Lower lobe of right lung (tissue), 2 donors: ENCODE measurements at regions not wholly inside any gene's neighbourhood (a gene's known extent, or its start where the extent isn't known, plus 50 kb on each side); places are given as distances from the start of the nearest gene placed in this dataset.
A peak's percentile ranks its signal among the peaks of the same experiment; 100 is the strongest.

Experiments used
- ATAC-seq, 2 donors: fragments of 200-7000 bp; cut with Tn5 transposase; one replicate each; pipeline ENCODE4 v1.9.1; 2020 to 2022; ENCODE audit warnings: mild to moderate bottlenecking in 2 of 2, moderate library complexity in 2 of 2
- DNase-seq: peaks from one replicate; pipeline ENCODE4 v3.0.0-alpha.2; 2020
- H3K27ac ChIP-seq: fragments of 200-600 bp; one replicate; pipeline ENCODE4 v1.8.0; 2022
- H3K27me3 ChIP-seq: fragments of 200-600 bp; one replicate; pipeline ENCODE4 v1.8.0; 2022; ENCODE audit warnings: low read depth
- H3K36me3 ChIP-seq: fragments of 200-600 bp; one replicate; pipeline ENCODE4 v1.8.0; 2022; ENCODE audit warnings: mild to moderate bottlenecking
- H3K4me1 ChIP-seq: fragments of 200-600 bp; one replicate; pipeline ENCODE4 v1.8.0; 2022
- H3K4me3 ChIP-seq: fragments of 200-600 bp; one replicate; pipeline ENCODE4 v1.8.0; 2022; ENCODE audit warnings: mild to moderate bottlenecking
- H3K9me3 ChIP-seq: fragments of 200-600 bp; one replicate; pipeline ENCODE4 v1.8.0; 2022
- CTCF ChIP-seq: fragments of 200-600 bp; IDR thresholded peaks from one replicate; pipeline ENCODE4 v1.8.0; 2022; ENCODE audit warnings: antibody characterized with exemption, mild to moderate bottlenecking
- intact Hi-C: fragments of 100-400 bp; cut with DNase I; formaldehyde crosslinking; loops from one replicate; pipeline ENCODE4 v1.11.0; 2022
- donor health status: DM: no; HTN: yes; CAD: no; lungs with severe emphysema.

GRCh38 chr6:44737341-44737740, 349.8 kb downstream of the CDC5L start:
- Histone ChIP-seq H3K27ac (no peak overlapping the region), H3K4me1 (peaks cover 8% of the 10 kb centered on the region), H3K4me3 (no peak overlapping the region), H3K36me3 (no peaks in the 10 kb centered on the region), H3K27me3 (no peaks in the 10 kb centered on the region), H3K9me3 (no peaks in the 10 kb centered on the region)
- ATAC-seq (no peak), DNase-seq (no peak)
- intact Hi-C loops = no loop called here
- TF ChIP-seq CTCF = no peak

- no peak for DNase-seq
- no peak for TF ChIP-seq CTCF
- H3K36me3 ChIP-seq = no peaks in the 10 kb centered on the region
- H3K4me3 ChIP-seq = no peak overlapping the region
- H3K9me3 ChIP-seq = no peaks in the 10 kb centered on the region
- peak overlapping the region; percentile 34 for H3K27ac ChIP-seq
- peaks cover 8% of the 10 kb centered on the region for H3K4me1 ChIP-seq
- intact Hi-C loops = no loop called here
- H3K27me3 ChIP-seq = no peaks in the 10 kb centered on the region
- no peak for ATAC-seq
These were observed 350.5 kb downstream of the CDC5L start for GRCh38 chr6:44737829-44738528.

GRCh38 chr6:44738601-44739146, 351.2 kb downstream of the CDC5L start:
- Histone ChIP-seq H3K36me3 (no peaks in the 10 kb centered on the region), H3K4me1 (peaks cover 2% of the 10 kb centered on the region), H3K27ac (no peak overlapping the region), H3K4me3 (no peak overlapping the region), H3K27me3 (no peaks in the 10 kb centered on the region), H3K9me3 (no peaks in the 10 kb centered on the region)
- ATAC-seq (peak; percentile 52 to 57), DNase-seq (no peak)
- TF ChIP-seq CTCF = no peak
- intact Hi-C loops = no loop called here

- H3K27me3 ChIP-seq = no peaks in the 10 kb centered on the region
- intact Hi-C loops = no loop called here
- H3K36me3 ChIP-seq = no peaks in the 10 kb centered on the region
- no peaks in the 10 kb centered on the region for H3K4me1 ChIP-seq
- no peak overlapping the region for H3K4me3 ChIP-seq
- TF ChIP-seq CTCF = no peak
- ATAC-seq (no peak), DNase-seq (no peak)
- H3K27ac ChIP-seq = no peak overlapping the region
- no peaks in the 10 kb centered on the region for H3K9me3 ChIP-seq
These were observed 351.7 kb downstream of the CDC5L start for GRCh38 chr6:44739181-44739580.

- Histone ChIP-seq H3K9me3 (no peaks in the 10 kb centered on the region), H3K36me3 (no peaks in the 10 kb centered on the region), H3K4me3 (no peak overlapping the region), H3K27me3 (no peaks in the 10 kb centered on the region), H3K27ac (no peak overlapping the region), H3K4me1 (no peaks in the 10 kb centered on the region)
- ATAC-seq = no peak
- no peak for TF ChIP-seq CTCF
- intact Hi-C loops = no loop called here
- DNase-seq = no peak
These were observed 353.1 kb downstream of the CDC5L start for GRCh38 chr6:44740566-44741120.
